WTC11 (cell line): ENCODE measurements at regions not wholly inside any gene's neighbourhood (a gene's known extent, or its start where the extent isn't known, plus 50 kb on each side); places are given as distances from the start of the nearest gene placed in this dataset.

Experiments
- TF ChIP-seq, protein P1 (sequence below): sonication (generic); formaldehyde crosslinking; IDR thresholded peaks from 2 replicates; pipeline ENCODE4 v1.8.1; 2023; ENCODE audit warnings: mild to moderate bottlenecking, missing genetic modification reagents, borderline replicate concordance
- TF ChIP-seq, protein P2 (sequence below): fragments of 250-450 bp; sonication (Bioruptor Pico); IDR thresholded peaks from 2 replicates; pipeline ENCODE4 v1.8.0; 2021; ENCODE audit warnings: mild to moderate bottlenecking

DNA sequence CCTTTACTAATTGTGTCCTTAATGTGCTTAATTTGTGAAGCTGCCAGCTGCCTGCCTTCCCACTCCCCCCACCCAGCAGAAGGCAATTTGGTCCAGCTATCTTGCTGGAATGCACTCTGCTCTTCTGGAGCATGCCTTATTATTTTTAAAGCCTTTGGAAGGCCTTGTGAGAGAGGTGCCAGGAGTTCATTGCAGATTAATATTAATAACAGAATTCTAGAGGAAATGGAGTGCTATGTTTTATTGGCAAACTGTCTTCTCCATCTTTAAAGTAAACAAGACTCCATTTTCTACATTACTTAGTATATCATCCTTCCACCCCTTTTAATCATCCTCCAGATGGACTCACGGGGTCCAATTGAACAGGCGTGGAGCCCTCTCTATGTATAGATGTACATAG is 50.8 kb upstream of the ZNF32 start (continued):
- TF ChIP-seq, protein P1, sequence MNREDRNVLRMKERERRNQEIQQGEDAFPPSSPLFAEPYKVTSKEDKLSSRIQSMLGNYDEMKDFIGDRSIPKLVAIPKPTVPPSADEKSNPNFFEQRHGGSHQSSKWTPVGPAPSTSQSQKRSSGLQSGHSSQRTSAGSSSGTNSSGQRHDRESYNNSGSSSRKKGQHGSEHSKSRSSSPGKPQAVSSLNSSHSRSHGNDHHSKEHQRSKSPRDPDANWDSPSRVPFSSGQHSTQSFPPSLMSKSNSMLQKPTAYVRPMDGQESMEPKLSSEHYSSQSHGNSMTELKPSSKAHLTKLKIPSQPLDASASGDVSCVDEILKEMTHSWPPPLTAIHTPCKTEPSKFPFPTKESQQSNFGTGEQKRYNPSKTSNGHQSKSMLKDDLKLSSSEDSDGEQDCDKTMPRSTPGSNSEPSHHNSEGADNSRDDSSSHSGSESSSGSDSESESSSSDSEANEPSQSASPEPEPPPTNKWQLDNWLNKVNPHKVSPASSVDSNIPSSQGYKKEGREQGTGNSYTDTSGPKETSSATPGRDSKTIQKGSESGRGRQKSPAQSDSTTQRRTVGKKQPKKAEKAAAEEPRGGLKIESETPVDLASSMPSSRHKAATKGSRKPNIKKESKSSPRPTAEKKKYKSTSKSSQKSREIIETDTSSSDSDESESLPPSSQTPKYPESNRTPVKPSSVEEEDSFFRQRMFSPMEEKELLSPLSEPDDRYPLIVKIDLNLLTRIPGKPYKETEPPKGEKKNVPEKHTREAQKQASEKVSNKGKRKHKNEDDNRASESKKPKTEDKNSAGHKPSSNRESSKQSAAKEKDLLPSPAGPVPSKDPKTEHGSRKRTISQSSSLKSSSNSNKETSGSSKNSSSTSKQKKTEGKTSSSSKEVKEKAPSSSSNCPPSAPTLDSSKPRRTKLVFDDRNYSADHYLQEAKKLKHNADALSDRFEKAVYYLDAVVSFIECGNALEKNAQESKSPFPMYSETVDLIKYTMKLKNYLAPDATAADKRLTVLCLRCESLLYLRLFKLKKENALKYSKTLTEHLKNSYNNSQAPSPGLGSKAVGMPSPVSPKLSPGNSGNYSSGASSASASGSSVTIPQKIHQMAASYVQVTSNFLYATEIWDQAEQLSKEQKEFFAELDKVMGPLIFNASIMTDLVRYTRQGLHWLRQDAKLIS (CRISPR knock-in tag): no peak
- TF ChIP-seq, protein P2, sequence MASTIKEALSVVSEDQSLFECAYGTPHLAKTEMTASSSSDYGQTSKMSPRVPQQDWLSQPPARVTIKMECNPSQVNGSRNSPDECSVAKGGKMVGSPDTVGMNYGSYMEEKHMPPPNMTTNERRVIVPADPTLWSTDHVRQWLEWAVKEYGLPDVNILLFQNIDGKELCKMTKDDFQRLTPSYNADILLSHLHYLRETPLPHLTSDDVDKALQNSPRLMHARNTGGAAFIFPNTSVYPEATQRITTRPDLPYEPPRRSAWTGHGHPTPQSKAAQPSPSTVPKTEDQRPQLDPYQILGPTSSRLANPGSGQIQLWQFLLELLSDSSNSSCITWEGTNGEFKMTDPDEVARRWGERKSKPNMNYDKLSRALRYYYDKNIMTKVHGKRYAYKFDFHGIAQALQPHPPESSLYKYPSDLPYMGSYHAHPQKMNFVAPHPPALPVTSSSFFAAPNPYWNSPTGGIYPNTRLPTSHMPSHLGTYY (CRISPR knock-in tag): no peak
